Hepatocyte (in vitro differentiated cells): ENCODE measurements at regions not wholly inside any gene's neighbourhood (a gene's known extent, or its start where the extent isn't known, plus 50 kb on each side); places are given as distances from the start of the nearest gene placed in this dataset.

ENCODE experiments used
- EZH2 ChIP-seq: fragments of 200-600 bp; sonication (generic); IDR thresholded peaks from 2 replicates; pipeline ENCODE4 v1.6.1; 2016; ENCODE audit warnings: antibody characterized with exemption, mild to moderate bottlenecking, borderline replicate concordance
- EZH2phosphoT487 ChIP-seq: fragments of 200-600 bp; sonication (generic); IDR thresholded peaks from one replicate; pipeline ENCODE4 v1.6.1; 2018; ENCODE audit warnings: antibody characterized with exemption, mild to moderate bottlenecking, low read depth, moderate library complexity; ENCODE audit not compliant: unreplicated experiment, severe bottlenecking
- TF ChIP-seq, protein P1 (sequence below): fragments of 200-600 bp; sonication (generic); IDR thresholded peaks from 2 replicates; pipeline ENCODE4 v1.5.1; 2016; ENCODE audit warnings: antibody characterized with exemption, mild to moderate bottlenecking; ENCODE audit not compliant: poor library complexity

DNA sequence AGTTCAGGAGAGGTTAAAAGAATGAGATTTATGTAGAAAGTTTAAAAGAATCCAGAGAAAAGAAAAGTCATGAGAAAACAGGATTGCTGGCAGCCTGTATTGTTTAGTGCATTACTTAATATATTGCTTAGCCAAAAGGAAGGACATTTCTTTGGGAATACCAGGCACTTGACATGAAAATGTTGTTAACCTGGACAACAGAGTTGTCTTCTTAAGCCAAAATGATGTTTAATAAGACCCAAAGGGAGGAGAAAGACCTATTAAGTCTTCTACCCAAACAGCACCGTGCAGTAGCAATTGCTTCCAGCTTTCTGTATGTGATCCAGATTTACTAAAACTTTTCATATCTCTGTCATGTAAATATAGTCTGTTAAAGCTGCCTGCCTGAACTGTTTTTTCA is 74.0 kb upstream of the PRLR start:
- TF ChIP-seq, protein P1, sequence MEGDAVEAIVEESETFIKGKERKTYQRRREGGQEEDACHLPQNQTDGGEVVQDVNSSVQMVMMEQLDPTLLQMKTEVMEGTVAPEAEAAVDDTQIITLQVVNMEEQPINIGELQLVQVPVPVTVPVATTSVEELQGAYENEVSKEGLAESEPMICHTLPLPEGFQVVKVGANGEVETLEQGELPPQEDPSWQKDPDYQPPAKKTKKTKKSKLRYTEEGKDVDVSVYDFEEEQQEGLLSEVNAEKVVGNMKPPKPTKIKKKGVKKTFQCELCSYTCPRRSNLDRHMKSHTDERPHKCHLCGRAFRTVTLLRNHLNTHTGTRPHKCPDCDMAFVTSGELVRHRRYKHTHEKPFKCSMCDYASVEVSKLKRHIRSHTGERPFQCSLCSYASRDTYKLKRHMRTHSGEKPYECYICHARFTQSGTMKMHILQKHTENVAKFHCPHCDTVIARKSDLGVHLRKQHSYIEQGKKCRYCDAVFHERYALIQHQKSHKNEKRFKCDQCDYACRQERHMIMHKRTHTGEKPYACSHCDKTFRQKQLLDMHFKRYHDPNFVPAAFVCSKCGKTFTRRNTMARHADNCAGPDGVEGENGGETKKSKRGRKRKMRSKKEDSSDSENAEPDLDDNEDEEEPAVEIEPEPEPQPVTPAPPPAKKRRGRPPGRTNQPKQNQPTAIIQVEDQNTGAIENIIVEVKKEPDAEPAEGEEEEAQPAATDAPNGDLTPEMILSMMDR, result no peak
- TF ChIP-seq EZH2phosphoT487, result no peak
- TF ChIP-seq EZH2, result no peak
